ENCODE measurements at regions not wholly inside any gene's neighbourhood (a gene's known extent, or its start where the extent isn't known, plus 50 kb on each side); places are given as distances from the start of the nearest gene placed in this dataset.

DNA sequence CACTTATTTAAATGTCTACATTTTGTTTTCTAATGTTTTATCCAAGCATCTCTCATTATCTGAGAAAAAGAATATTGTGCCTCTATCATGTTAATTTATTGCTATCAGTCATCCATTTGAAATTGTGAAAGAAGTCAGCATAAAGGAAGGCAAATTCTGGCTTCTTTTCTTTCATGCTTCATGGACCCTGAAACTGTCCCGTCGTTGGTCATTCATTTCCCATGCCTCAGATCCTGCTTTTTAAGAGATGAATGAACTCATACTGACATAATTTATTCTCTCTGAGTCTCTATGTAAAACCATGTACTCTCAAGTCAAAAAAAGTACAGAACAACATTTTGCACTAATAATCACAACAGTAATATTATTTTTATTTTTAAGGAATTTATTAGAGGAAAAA, 2512.0 kb downstream of the PCDH9 start:
- TF ChIP-seq POLR2AphosphoS5 (IDR thresholded peaks at IDR 0.05; ENCODE audit: insufficient read depth, low read depth, low read length), result no peak
- TF ChIP-seq CTCF (IDR thresholded peaks at IDR 0.05; ENCODE audit: extremely low read depth in 1 of 2, insufficient read depth in 1 of 2, low read depth in 1 of 2, low read length in 2 of 2), result no peak
- no peak for TF ChIP-seq MYC (IDR thresholded peaks at IDR 0.05; ENCODE audit: low read depth, low read length)
- no peak for TF ChIP-seq EZH2 (IDR thresholded peaks at IDR 0.05; ENCODE audit: borderline replicate concordance, low read depth, low read length, severe bottlenecking)
- no peak for TF ChIP-seq MAX (IDR thresholded peaks at IDR 0.05; ENCODE audit: insufficient read depth, insufficient read length)
- no peak for TF ChIP-seq FOS (IDR thresholded peaks at IDR 0.05; ENCODE audit: borderline replicate concordance, insufficient read depth, low read length)
- no peak for TF ChIP-seq POLR2A (IDR thresholded peaks at IDR 0.05; ENCODE audit: low read depth, low read length)
- no peak for TF ChIP-seq JUN (IDR thresholded peaks at IDR 0.05; ENCODE audit: borderline replicate concordance, insufficient read depth, insufficient read length, low read depth)

Measured in endothelial cell of umbilical vein (primary cell).